ENCODE measurements at regions not wholly inside any gene's neighbourhood (a gene's known extent, or its start where the extent isn't known, plus 50 kb on each side); places are given as distances from the start of the nearest gene placed in this dataset.

- BruUV-seq (replicated peaks), result no TSS peak
- Histone ChIP-seq H3K79me2 (ENCODE audit: low read length) (no peaks in the 10 kb centered on the region), H4K20me1 (ENCODE audit: low read length) (no peaks in the 10 kb centered on the region), H3F3A (ENCODE audit: low read length, unreplicated experiment) (no peaks in the 10 kb centered on the region), H3K4me2 (ENCODE audit: low read length) (no peak overlapping the region), H2AFZ (ENCODE audit: low read length) (no peak overlapping the region), H3K9ac (ENCODE audit: low read length) (no peak overlapping the region), H3K27ac (ENCODE audit: low read length) (no peak overlapping the region), H3K4me1 (ENCODE audit: insufficient read depth, low read length) (no peaks in the 10 kb centered on the region), H3K9me2 (replicated peaks; ENCODE audit: low read length) (no peaks in the 10 kb centered on the region), H3K27me3 (ENCODE audit: low read length) (peaks cover 39% of the 10 kb centered on the region), H3K36me3 (ENCODE audit: low read depth, low read length) (no peaks in the 10 kb centered on the region), H3K9me3 (ENCODE audit: low read length) (no peaks in the 10 kb centered on the region), H3K4me3 (ENCODE audit: low read length) (no peak overlapping the region)
- intact Hi-C loops (cut with micrococcal nuclease), result no loop called here
- POLR2A ChIA-PET (ENCODE audit: unreplicated experiment), result no interaction called here
- CTCF ChIA-PET, result no interaction called here
- no peak for DNase-seq
- no peak for ATAC-seq
- TF ChIP-seq EZH2 (IDR thresholded peaks at IDR 0.05; ENCODE audit: low read length, unreplicated experiment), result no peak
- TF ChIP-seq EZH2phosphoT487 (IDR thresholded peaks at IDR 0.05; ENCODE audit: borderline replicate concordance, low read length), result no peak
Measured at GRCh38 chr4:24265989-24266388, 318.4 kb downstream of the DHX15 start.

- no peaks in the 10 kb centered on the region for H4K20me1 ChIP-seq (ENCODE audit: low read length)
- TF ChIP-seq CTCF (conservative IDR thresholded peaks at IDR 0.05; ENCODE audit: low read depth, low read length) (no peak), EZH2phosphoT487 (IDR thresholded peaks at IDR 0.05; ENCODE audit: borderline replicate concordance, low read length) (no peak), EZH2 (IDR thresholded peaks at IDR 0.05; ENCODE audit: low read length, unreplicated experiment) (no peak)
- H3K9me3 ChIP-seq (ENCODE audit: low read length), result no peaks in the 10 kb centered on the region
- no peak overlapping the region for H2AFZ ChIP-seq (ENCODE audit: low read length)
- H3K4me3 ChIP-seq (ENCODE audit: low read length), result no peak overlapping the region
- no peaks in the 10 kb centered on the region for H3K9me2 ChIP-seq (replicated peaks; ENCODE audit: low read length)
- BruUV-seq (replicated peaks), result no TSS peak
- DNase-seq (no peak), ATAC-seq (no peak)
- H3K9ac ChIP-seq (ENCODE audit: low read length), result no peak overlapping the region
- ChIA-PET POLR2A (ENCODE audit: unreplicated experiment) (no interaction called here), CTCF (no interaction called here)
- no peaks in the 10 kb centered on the region for H3K79me2 ChIP-seq (ENCODE audit: low read length)
- intact Hi-C loops (cut with micrococcal nuclease), result no loop called here
- H3F3A ChIP-seq (ENCODE audit: low read length, unreplicated experiment), result no peaks in the 10 kb centered on the region
- no peaks in the 10 kb centered on the region for H3K36me3 ChIP-seq (ENCODE audit: low read depth, low read length)
- H3K27ac ChIP-seq (ENCODE audit: low read length), result no peak overlapping the region
- H3K27me3 ChIP-seq (ENCODE audit: low read length), result peaks cover 44% of the 10 kb centered on the region
- H3K4me1 ChIP-seq (ENCODE audit: insufficient read depth, low read length), result no peaks in the 10 kb centered on the region
- H3K4me2 ChIP-seq (ENCODE audit: low read length), result no peak overlapping the region
Measured at GRCh38 chr4:24262616-24263015, 321.7 kb downstream of the DHX15 start.

GRCh38 chr4:24262084-24262483 lies 322.3 kb downstream of the DHX15 start:
- no TSS peak for BruUV-seq (replicated peaks)
- intact Hi-C loops (cut with micrococcal nuclease), result no loop called here
- no peak for DNase-seq
- TF ChIP-seq EZH2phosphoT487 (IDR thresholded peaks at IDR 0.05; ENCODE audit: borderline replicate concordance, low read length), result no peak
- Histone ChIP-seq H3K36me3 (ENCODE audit: low read depth, low read length) (no peaks in the 10 kb centered on the region), H3K9me3 (ENCODE audit: low read length) (no peaks in the 10 kb centered on the region), H3K27ac (ENCODE audit: low read length) (no peak overlapping the region), H4K20me1 (ENCODE audit: low read length) (no peaks in the 10 kb centered on the region), H2AFZ (ENCODE audit: low read length) (no peak overlapping the region), H3K79me2 (ENCODE audit: low read length) (no peaks in the 10 kb centered on the region), H3K4me3 (ENCODE audit: low read length) (no peak overlapping the region), H3F3A (ENCODE audit: low read length, unreplicated experiment) (no peaks in the 10 kb centered on the region), H3K4me2 (ENCODE audit: low read length) (no peak overlapping the region), H3K9ac (ENCODE audit: low read length) (no peak overlapping the region), H3K27me3 (ENCODE audit: low read length) (peaks cover 40% of the 10 kb centered on the region), H3K4me1 (ENCODE audit: insufficient read depth, low read length) (no peaks in the 10 kb centered on the region), H3K9me2 (replicated peaks; ENCODE audit: low read length) (no peaks in the 10 kb centered on the region)
- no peak for ATAC-seq
- ChIA-PET CTCF (no interaction called here), POLR2A (ENCODE audit: unreplicated experiment) (no interaction called here)

GRCh38 chr4:24260923-24261564 lies 323.3 kb downstream of the DHX15 start:
- no peak overlapping the region for H3K4me3 ChIP-seq (ENCODE audit: low read length)
- no peak overlapping the region for H3K9ac ChIP-seq (ENCODE audit: low read length)
- H3K27ac ChIP-seq (ENCODE audit: low read length), result no peak overlapping the region
- no peaks in the 10 kb centered on the region for H3K36me3 ChIP-seq (ENCODE audit: low read depth, low read length)
- ChIA-PET POLR2A (ENCODE audit: unreplicated experiment) (no interaction called here), CTCF (no interaction called here)
- no peaks in the 10 kb centered on the region for H4K20me1 ChIP-seq (ENCODE audit: low read length)
- intact Hi-C loops (cut with micrococcal nuclease), result no loop called here
- H3K4me1 ChIP-seq (ENCODE audit: insufficient read depth, low read length), result no peaks in the 10 kb centered on the region
- no peaks in the 10 kb centered on the region for H3K79me2 ChIP-seq (ENCODE audit: low read length)
- H3F3A ChIP-seq (ENCODE audit: low read length, unreplicated experiment), result no peaks in the 10 kb centered on the region
- BruUV-seq (replicated peaks), result no TSS peak
- DNase-seq, result no peak
- no peak overlapping the region for H2AFZ ChIP-seq (ENCODE audit: low read length)
- H3K27me3 ChIP-seq (ENCODE audit: low read length), result peaks cover 31% of the 10 kb centered on the region
- H3K9me3 ChIP-seq (ENCODE audit: low read length), result no peaks in the 10 kb centered on the region
- ATAC-seq, result no peak
- H3K4me2 ChIP-seq (ENCODE audit: low read length), result no peak overlapping the region
- no peaks in the 10 kb centered on the region for H3K9me2 ChIP-seq (replicated peaks; ENCODE audit: low read length)
- TF ChIP-seq EZH2 (IDR thresholded peaks at IDR 0.05; ENCODE audit: low read length, unreplicated experiment) (no peak), CTCF (conservative IDR thresholded peaks at IDR 0.05; ENCODE audit: low read depth, low read length) (no peak), EZH2phosphoT487 (IDR thresholded peaks at IDR 0.05; ENCODE audit: borderline replicate concordance, low read length) (no peak)
